ENCODE measurements at regions not wholly inside any gene's neighbourhood (a gene's known extent, or its start where the extent isn't known, plus 50 kb on each side); places are given as distances from the start of the nearest gene placed in this dataset.

DNA sequence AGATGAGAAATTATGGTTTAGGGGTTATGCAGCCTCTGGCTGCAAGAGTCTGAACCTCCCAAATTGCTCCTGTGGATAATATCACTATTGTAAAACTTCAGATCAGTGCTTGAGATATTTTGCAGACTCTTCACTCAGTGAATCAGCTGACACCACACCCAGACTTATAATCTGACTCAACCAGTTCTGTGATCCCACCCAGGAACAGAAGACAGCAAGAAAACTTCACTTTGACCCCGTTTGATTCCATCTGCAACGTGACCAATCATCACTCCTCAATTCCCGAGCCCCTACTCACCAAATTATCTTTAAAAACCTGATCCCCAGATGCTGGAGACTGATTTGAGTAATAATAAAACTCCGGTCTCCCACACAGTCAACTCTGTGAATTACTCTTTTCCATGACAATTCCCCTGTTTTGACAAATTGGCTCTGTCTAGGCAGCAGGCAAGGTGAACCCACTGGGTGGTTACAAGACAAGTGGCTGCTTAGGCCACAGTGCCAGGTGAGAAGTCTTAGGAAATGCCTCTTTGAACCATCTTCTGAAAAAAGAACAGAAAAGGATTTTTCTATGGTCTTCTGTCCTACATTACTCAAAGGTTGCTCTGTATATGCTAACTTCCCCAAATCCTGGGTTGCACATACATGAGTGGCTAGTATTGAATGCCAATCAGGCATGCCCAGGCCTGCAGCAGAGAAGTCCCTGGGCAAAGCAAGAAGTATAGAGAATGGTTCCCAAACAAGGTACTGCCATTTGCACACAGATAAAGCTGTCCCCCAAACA is 588.0 kb downstream of the PRELID2 start:
- Histone ChIP-seq H3K36me3 (no peaks in the 10 kb centered on the region), H3K9me3 (ENCODE audit: severe bottlenecking) (no peaks in the 10 kb centered on the region), H3K27me3 (ENCODE audit: insufficient read depth, low read depth, severe bottlenecking) (no peaks in the 10 kb centered on the region), H3K27ac (no peak overlapping the region), H3K4me3 (ENCODE audit: low read depth, low read length) (no peak overlapping the region)
- no peak for TF ChIP-seq CTCF (IDR thresholded peaks at IDR 0.05; ENCODE audit: low read depth, low read length)
- no peak for DNase-seq

DNA sequence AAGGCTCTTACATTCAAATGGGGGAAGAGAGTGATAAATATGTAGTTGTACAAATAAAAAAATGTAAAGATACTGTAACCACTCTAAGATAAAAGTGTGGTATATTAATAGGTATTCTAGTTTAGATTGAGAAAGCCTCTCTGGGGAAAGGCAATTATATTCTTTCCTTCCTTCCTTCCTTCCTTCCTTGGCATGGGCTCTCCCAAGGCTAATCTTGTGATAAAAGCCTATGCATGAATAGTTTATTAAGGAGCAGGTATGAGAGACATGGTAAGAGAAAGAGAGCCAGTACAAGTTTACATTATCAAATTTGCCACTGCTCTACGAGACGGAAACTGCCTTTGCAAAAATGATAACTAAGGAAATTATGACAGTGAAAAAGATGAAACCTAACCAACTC is 588.8 kb downstream of the PRELID2 start:
- no peaks in the 10 kb centered on the region for H3K36me3 ChIP-seq
- no peak for TF ChIP-seq CTCF (IDR thresholded peaks at IDR 0.05; ENCODE audit: low read depth, low read length)
- H3K4me3 ChIP-seq (ENCODE audit: low read depth, low read length) = no peak overlapping the region
- H3K9me3 ChIP-seq (ENCODE audit: severe bottlenecking) = no peaks in the 10 kb centered on the region
- no peak overlapping the region for H3K27ac ChIP-seq
- DNase-seq = no peak
- H3K27me3 ChIP-seq (ENCODE audit: insufficient read depth, low read depth, severe bottlenecking) = no peaks in the 10 kb centered on the region

DNA sequence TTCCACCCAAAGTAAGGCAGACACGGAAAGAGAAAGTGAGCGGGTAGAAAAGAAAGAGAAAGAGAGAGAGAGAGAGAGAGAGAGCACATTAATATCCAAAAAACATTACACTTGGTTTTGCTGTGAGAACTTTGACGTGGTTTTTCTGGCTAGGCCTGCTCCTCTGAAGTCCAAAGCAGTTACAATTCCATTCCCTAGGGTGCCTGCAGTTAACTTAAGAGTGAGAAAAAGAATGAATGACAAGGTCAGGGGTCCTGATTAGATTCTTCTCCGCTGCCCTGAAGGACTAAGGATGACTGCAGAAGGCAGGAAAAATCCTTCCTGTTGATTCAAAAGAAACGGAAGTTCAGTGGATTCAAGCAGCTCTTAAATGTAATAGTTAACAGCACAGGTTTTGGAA is 589.8 kb downstream of the PRELID2 start:
- no peak overlapping the region for H3K27ac ChIP-seq
- no peak for TF ChIP-seq CTCF (IDR thresholded peaks at IDR 0.05; ENCODE audit: low read depth, low read length)
- no peak for DNase-seq
- H3K9me3 ChIP-seq (ENCODE audit: severe bottlenecking) = no peaks in the 10 kb centered on the region
- H3K4me3 ChIP-seq (ENCODE audit: low read depth, low read length) = no peak overlapping the region
- H3K27me3 ChIP-seq (ENCODE audit: insufficient read depth, low read depth, severe bottlenecking) = no peaks in the 10 kb centered on the region
- no peaks in the 10 kb centered on the region for H3K36me3 ChIP-seq

GRCh38 chr5:145244788-145245187 is 590.4 kb downstream of the PRELID2 start:
- H3K36me3 ChIP-seq = no peaks in the 10 kb centered on the region
- TF ChIP-seq CTCF (IDR thresholded peaks at IDR 0.05; ENCODE audit: low read depth, low read length) = no peak
- no peaks in the 10 kb centered on the region for H3K27me3 ChIP-seq (ENCODE audit: insufficient read depth, low read depth, severe bottlenecking)
- H3K4me3 ChIP-seq (ENCODE audit: low read depth, low read length) = no peak overlapping the region
- no peaks in the 10 kb centered on the region for H3K9me3 ChIP-seq (ENCODE audit: severe bottlenecking)
- no peak overlapping the region for H3K27ac ChIP-seq
- DNase-seq = no peak

DNA sequence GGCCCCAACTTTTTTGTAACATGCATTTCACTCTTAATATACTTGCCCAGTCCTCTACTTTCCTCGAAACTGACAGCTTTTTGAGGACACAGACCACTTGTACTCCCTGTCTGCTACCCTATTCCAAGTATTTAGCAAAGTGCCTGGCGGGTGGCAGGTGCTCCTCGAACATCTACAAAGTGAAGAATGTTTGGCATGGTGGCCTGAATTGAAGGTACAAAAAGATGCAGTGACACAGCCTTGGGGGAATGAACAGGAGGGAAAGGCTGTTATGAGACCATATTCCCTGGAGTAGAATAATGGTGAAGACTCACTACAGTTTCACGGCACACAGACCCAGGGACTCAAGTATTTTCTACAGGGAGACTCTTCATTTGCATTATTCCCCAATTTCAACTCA is 590.9 kb downstream of the PRELID2 start:
- Histone ChIP-seq H3K9me3 (ENCODE audit: severe bottlenecking) (no peaks in the 10 kb centered on the region), H3K4me3 (ENCODE audit: low read depth, low read length) (no peak overlapping the region), H3K36me3 (no peaks in the 10 kb centered on the region), H3K27ac (no peak overlapping the region), H3K27me3 (ENCODE audit: insufficient read depth, low read depth, severe bottlenecking) (no peaks in the 10 kb centered on the region)
- no peak for DNase-seq
- TF ChIP-seq CTCF (IDR thresholded peaks at IDR 0.05; ENCODE audit: low read depth, low read length) = no peak

DNA sequence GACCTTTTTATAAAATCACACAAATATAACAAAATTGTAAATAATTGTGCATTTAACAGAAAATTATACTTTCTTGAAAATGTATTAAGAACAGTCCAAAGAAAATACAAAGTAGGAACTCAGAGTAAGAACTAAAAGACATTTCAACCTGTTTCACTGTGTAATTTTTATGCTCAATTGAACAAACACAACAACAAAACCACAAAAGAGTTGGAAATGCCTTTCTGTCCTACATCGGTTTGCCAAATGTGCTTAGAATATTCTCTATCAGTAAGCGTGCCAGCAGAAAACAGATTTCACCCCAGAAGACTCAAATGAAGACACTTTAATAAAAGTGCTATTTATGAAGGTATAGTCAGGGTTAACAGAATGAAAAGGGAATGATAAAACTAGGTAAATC is 592.1 kb downstream of the PRELID2 start:
- Histone ChIP-seq H3K36me3 (no peaks in the 10 kb centered on the region), H3K9me3 (ENCODE audit: severe bottlenecking) (no peaks in the 10 kb centered on the region), H3K27me3 (ENCODE audit: insufficient read depth, low read depth, severe bottlenecking) (no peaks in the 10 kb centered on the region), H3K27ac (no peak overlapping the region), H3K4me3 (ENCODE audit: low read depth, low read length) (no peak overlapping the region)
- DNase-seq = no peak
- TF ChIP-seq CTCF (IDR thresholded peaks at IDR 0.05; ENCODE audit: low read depth, low read length) = no peak
